ENCODE measurements at regions not wholly inside any gene's neighbourhood (a gene's known extent, or its start where the extent isn't known, plus 50 kb on each side); places are given as distances from the start of the nearest gene placed in this dataset.

GRCh38 chr11:115939104-115939730, 435.0 kb upstream of the CADM1 start:
- no peak for DNase-seq

- DNase-seq, result no peak
Measured at GRCh38 chr11:115933564-115933963, 429.3 kb upstream of the CADM1 start.

- DNase-seq, result no peak
Measured at GRCh38 chr11:115931548-115932083, 427.4 kb upstream of the CADM1 start.

DNA sequence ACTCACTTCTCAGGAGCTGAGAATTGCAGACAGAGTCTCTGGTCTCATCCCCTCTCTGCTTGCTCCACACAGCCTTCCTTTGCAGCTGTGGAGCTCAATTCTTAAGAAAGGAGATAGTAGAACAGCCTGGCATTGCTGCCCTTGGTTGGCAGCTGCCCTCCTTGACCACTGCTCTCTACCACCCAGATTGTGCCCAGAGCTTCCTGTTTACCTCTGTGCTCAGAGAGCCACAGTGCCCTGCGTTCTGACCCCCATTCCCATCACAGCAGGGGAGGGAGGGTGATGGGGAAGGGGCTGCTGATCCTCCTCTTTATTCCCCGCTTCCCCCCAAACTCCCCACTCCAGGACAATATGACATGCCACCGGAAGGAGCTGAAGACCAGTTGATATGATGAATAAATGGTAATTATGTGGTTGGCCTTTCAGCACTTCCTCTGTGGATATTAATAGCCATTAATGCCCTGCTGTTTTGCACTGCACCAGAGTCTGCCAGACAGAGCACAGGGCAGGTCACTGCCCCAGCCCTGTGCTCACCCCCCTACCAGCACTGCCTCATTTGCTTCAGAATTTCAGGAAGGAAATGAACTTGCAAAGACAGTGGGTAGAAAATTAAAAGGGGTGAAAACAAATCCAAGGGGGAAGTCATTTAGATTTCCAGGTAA, 426.8 kb upstream of the CADM1 start:
- DNase-seq, result no peak

GRCh38 chr11:115930291-115930690, 426.1 kb upstream of the CADM1 start:
- no peak for DNase-seq

DNA sequence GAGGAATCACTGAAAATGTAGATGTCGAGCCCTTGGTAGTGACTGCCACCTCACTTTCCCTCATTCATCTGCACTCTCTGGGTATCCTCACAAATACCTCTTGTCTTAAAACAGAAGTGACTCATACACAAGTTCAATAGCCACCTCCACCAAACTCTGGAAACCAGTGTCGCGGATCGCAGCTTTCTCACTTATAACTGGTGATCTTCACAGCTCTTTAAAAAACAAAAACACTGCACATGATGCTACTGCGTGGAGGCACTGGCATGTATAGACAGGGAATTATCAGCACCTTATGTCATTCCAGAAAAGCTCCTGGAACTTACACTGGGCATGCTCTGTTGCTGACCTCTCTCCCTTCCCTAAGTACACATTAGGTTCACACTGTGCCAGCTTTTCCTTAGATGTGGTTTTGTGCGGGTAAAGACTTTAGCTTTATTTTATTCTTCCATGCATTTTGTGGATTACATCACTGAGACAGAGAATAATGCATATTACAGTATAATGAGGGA, 425.5 kb upstream of the CADM1 start:
- DNase-seq, result no peak

DNA sequence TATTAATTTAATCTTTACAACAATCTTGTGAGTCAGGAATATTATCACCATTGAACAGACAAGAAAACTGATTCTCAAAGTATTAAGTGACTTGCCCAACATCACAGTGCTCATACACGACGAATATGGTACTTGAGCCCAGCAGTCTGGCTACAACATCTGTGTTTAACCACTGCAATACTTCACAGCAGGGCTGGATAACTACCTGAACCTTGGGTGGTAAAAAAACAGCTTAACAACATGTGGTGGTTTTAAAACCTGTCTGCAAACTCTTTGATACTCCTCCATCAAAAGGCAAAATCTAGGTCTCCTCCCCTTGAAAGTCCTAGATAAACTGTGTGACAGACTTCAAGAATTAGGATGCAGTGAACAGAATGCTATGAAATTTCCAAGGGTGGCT, 424.6 kb upstream of the CADM1 start:
- DNase-seq, result no peak

- DNase-seq, result no peak
Measured at GRCh38 chr11:115927823-115928329, 423.7 kb upstream of the CADM1 start.

- DNase-seq, result no peak
Measured at GRCh38 chr11:115926601-115927000, 422.4 kb upstream of the CADM1 start.

DNA sequence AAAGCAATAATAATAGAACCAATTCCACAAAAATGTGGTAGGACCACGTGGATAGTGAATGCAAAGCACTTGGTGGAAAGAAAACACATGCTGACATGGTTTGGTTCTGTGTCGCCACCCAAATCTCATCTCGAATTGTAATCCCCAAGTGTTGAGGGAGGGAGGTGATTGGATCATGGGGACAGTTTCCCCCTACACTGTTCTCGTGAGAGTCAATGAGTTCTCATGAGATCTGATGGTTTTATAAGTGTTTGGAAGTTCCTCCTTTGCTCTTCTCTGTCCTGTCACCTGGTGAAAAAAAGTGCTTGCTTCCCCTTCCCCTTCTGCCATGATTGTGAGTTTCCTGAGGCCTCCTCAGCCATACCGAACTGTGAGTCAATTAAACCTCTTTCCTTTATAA, 421.9 kb upstream of the CADM1 start:
- no peak for DNase-seq

- DNase-seq, result no peak
Measured at GRCh38 chr11:115925568-115926090, 421.4 kb upstream of the CADM1 start.

GRCh38 chr11:115924744-115925567, 420.7 kb upstream of the CADM1 start:
- DNase-seq, result no peak

GRCh38 chr11:115922876-115923275, 418.7 kb upstream of the CADM1 start:
- DNase-seq, result no peak

GRCh38 chr11:115921986-115922385, 417.8 kb upstream of the CADM1 start:
- DNase-seq, result no peak

- no peak for DNase-seq
Measured at GRCh38 chr11:115921540-115921939, 417.3 kb upstream of the CADM1 start.

GRCh38 chr11:115920841-115921480, 416.7 kb upstream of the CADM1 start:
- no peak for DNase-seq

- DNase-seq, result no peak
Measured at GRCh38 chr11:115920092-115920461, 415.9 kb upstream of the CADM1 start.

GRCh38 chr11:115919341-115920091, 415.3 kb upstream of the CADM1 start:
- DNase-seq, result no peak

GRCh38 chr11:115918576-115918975, 414.4 kb upstream of the CADM1 start:
- no peak for DNase-seq

DNA sequence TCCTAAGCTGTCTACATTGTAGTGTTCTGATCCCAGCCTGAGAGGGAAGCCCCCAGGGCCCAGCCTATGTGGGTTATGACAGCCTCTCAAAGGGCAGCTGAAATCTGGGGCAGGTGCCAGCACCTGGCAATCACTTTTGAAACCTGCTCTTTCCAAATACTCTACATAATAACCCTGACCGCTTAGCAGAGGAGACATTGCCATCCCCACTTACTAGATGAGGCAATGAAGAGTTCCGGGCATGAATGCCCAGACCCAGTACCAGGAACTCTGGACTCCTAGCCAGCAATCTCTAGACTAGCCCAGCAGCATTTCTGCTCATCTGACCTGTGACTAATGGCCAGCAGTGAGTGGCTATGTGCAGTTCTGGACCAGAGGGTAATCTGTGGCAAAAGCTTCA, 412.4 kb upstream of the CADM1 start:
- no peak for DNase-seq

- no peak for DNase-seq
Measured at GRCh38 chr11:115912484-115912945, 408.3 kb upstream of the CADM1 start.
